GM12878 (cell line): ENCODE measurements at regions not wholly inside any gene's neighbourhood (a gene's known extent, or its start where the extent isn't known, plus 50 kb on each side); places are given as distances from the start of the nearest gene placed in this dataset.

ENCODE experiments used
- ATAC-seq: fragments of 200-7000 bp; cut with Tn5 transposase; 3 replicates; pipeline ENCODE4 v1.9.1; 2020; ENCODE audit warnings: mild to moderate bottlenecking, moderate library complexity
- BruUV-seq: library from RNA; stranded (reverse); fragments of 400-500 nt; replicated peaks from 2 replicates; lab custom pipeline; 2021; lab: Mats Ljungman, UMichigan
- CTCF ChIA-PET: fragments of 300-600 bp; sonication (Branson Sonifier 250); formaldehyde crosslinking; extraction: SDS; loops from one replicate; lab custom pipeline; 2021; ENCODE audit warnings: inconsistent platforms; lab: Yijun Ruan, JAX
- POLR2A ChIA-PET: fragments of 350-600 bp; formaldehyde crosslinking; extraction: SDS; loops from one replicate; lab custom pipeline; 2021; ENCODE audit warnings: inconsistent platforms; lab: Charles Lee
- RAD21 ChIA-PET: fragments of 300-600 bp; sonication (Branson Sonifier 250); formaldehyde crosslinking; loops from one replicate; lab custom pipeline; 2023; ENCODE audit warnings: antibody characterized with exemption; ENCODE audit not compliant: unreplicated experiment; lab: Charles Lee
- SMC1A ChIA-PET: fragments of 300-600 bp; sonication (Branson Sonifier 250); formaldehyde crosslinking; loops from one replicate; lab custom pipeline; 2023; ENCODE audit not compliant: unreplicated experiment, uncharacterized antibody; lab: Charles Lee
- DNase-seq: peaks from one replicate; pipeline ENCODE4 v3.0.0-alpha.2; 2011; ENCODE audit warnings: low read depth, low spot score
- FAIRE-seq: peaks from 3 replicates; lab custom pipeline; 2011; peaks lifted over from hg19 to GRCh38; lab: Jason Lieb, UNC
- H2AFZ ChIP-seq: 2 replicates; pipeline ENCODE4 v1.6.0; 2011; ENCODE audit warnings: low read depth, low read length, control low read depth; ENCODE audit not compliant: control insufficient read depth
- H3K27ac ChIP-seq: 2 replicates; pipeline ENCODE4 v1.5.1; 2011; ENCODE audit warnings: control low read depth; ENCODE audit not compliant: control insufficient read depth, insufficient read depth
- H3K27me3 ChIP-seq, 2 experiments: replicated peaks in 1 of 2; 2 replicates each; pipeline versions ENCODE4 v1.6.0 to v1.6.1; 2011; ENCODE audit warnings: low read length in 1 of 2; ENCODE audit not compliant: control insufficient read depth in 2 of 2, insufficient read depth in 2 of 2
- H3K36me3 ChIP-seq, 2 experiments: 2 replicates each; pipeline ENCODE4 v1.5.1; 2011; ENCODE audit warnings: low read length in 1 of 2; ENCODE audit not compliant: control insufficient read depth in 2 of 2, insufficient read depth in 2 of 2
- H3K4me1 ChIP-seq: 2 replicates; pipeline ENCODE4 v1.6.1; 2011; ENCODE audit warnings: mild to moderate bottlenecking, low read length, moderate library complexity, mixed read lengths; ENCODE audit not compliant: control insufficient read depth, insufficient read depth
- H3K4me2 ChIP-seq: 2 replicates; pipeline ENCODE4 v1.6.0; 2011; ENCODE audit warnings: control low read depth; ENCODE audit not compliant: control insufficient read depth, insufficient read depth
- H3K4me3 ChIP-seq: fragments of 200-600 bp; sonication (generic); 2 replicates; pipeline ENCODE4 v1.5.1; 2016
- H3K79me2 ChIP-seq: 2 replicates; pipeline ENCODE4 v1.6.0; 2011; ENCODE audit warnings: low read length; ENCODE audit not compliant: control insufficient read depth, insufficient read depth
- H3K9ac ChIP-seq: 2 replicates; pipeline ENCODE4 v1.8.0; 2011; ENCODE audit warnings: low read length, control low read depth, mixed read lengths; ENCODE audit not compliant: control insufficient read depth, insufficient read depth
- H3K9me3 ChIP-seq: replicated peaks from 3 replicates; pipeline ENCODE4 v1.5.1; 2011; ENCODE audit warnings: mild to moderate bottlenecking, low read length; ENCODE audit not compliant: control insufficient read depth, insufficient read depth
- H4K20me1 ChIP-seq: 2 replicates; pipeline ENCODE4 v1.6.0; 2011; ENCODE audit not compliant: control insufficient read depth, insufficient read depth
- ASH2L ChIP-seq: fragments of 300-600, 200-600 bp; sonication (generic); IDR thresholded peaks from 2 replicates; pipeline ENCODE4 v1.6.1; 2017; ENCODE audit warnings: low read depth, mild to moderate bottlenecking, borderline replicate concordance
- CHD4 ChIP-seq: fragments of 200-600 bp; sonication (generic); IDR thresholded peaks from 2 replicates; pipeline ENCODE4 v1.6.1; 2016; ENCODE audit warnings: mild to moderate bottlenecking
- ESRRA ChIP-seq: IDR thresholded peaks from 2 replicates; pipeline ENCODE4 v1.6.1; 2012; ENCODE audit warnings: mild to moderate bottlenecking, low read length, improper control_type of control experiment
- FOXM1 ChIP-seq: IDR thresholded peaks from 2 replicates; pipeline ENCODE4 v1.6.1; 2012; ENCODE audit warnings: low read depth, mild to moderate bottlenecking, inconsistent platforms, low read length, moderate library complexity
- GABPA ChIP-seq: IDR thresholded peaks from 2 replicates; pipeline ENCODE4 v1.6.1; 2014; ENCODE audit warnings: antibody characterized with exemption, low read depth, mild to moderate bottlenecking, inconsistent platforms
- KAT2A ChIP-seq: conservative IDR thresholded peaks from 2 replicates; pipeline ENCODE4 v1.6.1; 2011; ENCODE audit warnings: low read depth, low read length; ENCODE audit not compliant: control insufficient read depth
- NFXL1 ChIP-seq: fragments of 450-650 bp; IDR thresholded peaks from 2 replicates; pipeline ENCODE4 v1.6.1; 2017; ENCODE audit warnings: antibody characterized with exemption, mild to moderate bottlenecking, borderline replicate concordance
- NR2F1 ChIP-seq: fragments of 450-650 bp; conservative IDR thresholded peaks from 2 replicates; pipeline ENCODE4 v1.6.1; 2017; ENCODE audit warnings: mild to moderate bottlenecking
- PAX5 ChIP-seq: IDR thresholded peaks from 2 replicates; pipeline ENCODE4 v1.6.1; 2011; ENCODE audit warnings: low read depth, low read length, borderline replicate concordance
- RAD21 ChIP-seq: IDR thresholded peaks from 2 replicates; pipeline ENCODE4 v1.6.1; 2011; ENCODE audit warnings: mild to moderate bottlenecking, low read depth, low read length, moderate library complexity; ENCODE audit not compliant: insufficient read depth
- RUNX3 ChIP-seq: IDR thresholded peaks from 2 replicates; pipeline ENCODE4 v1.6.1; 2012; ENCODE audit warnings: low read length, inconsistent platforms
- SIN3A ChIP-seq: IDR thresholded peaks from 2 replicates; pipeline ENCODE4 v1.6.1; 2012; ENCODE audit warnings: low read depth, low read length, improper control_type of control experiment
- SMAD5 ChIP-seq: IDR thresholded peaks from 2 replicates; pipeline ENCODE4 v1.6.1; 2016; ENCODE audit warnings: antibody characterized with exemption, low read depth
- SUPT20H ChIP-seq: IDR thresholded peaks from 2 replicates; pipeline ENCODE4 v1.6.1; 2011; ENCODE audit warnings: low read depth, mild to moderate bottlenecking, low read length, moderate library complexity, borderline replicate concordance; ENCODE audit not compliant: control insufficient read depth
- WRNIP1 ChIP-seq: IDR thresholded peaks from 2 replicates; pipeline ENCODE4 v1.6.1; 2011; ENCODE audit warnings: low read depth, low read length, improper control_type of control experiment, borderline replicate concordance
- ZNF217 ChIP-seq: fragments of 450-650 bp; IDR thresholded peaks from 2 replicates; pipeline ENCODE4 v1.6.1; 2017; ENCODE audit warnings: antibody characterized with exemption, mild to moderate bottlenecking
- WGBS: methylation state at CpG from one replicate; pipeline ENCODE4 v1.1.6; 2016; ENCODE audit warnings: low lambda C conversion rate; ENCODE audit not compliant: insufficient replicate concordance, insufficient coverage; ENCODE audit errors: missing lambda C conversion rate; 5-methylcytosine and 5-hydroxymethylcytosine counted together
- in situ Hi-C: fragments of 300-500 bp; cut with MboI; formaldehyde crosslinking; loops from 9 replicates; pipeline ENCODE4 v1.14.3; 2018; ENCODE audit warnings: mixed read lengths
- intact Hi-C: fragments of 100-400 bp; cut with micrococcal nuclease; formaldehyde crosslinking; loops from one replicate; pipeline ENCODE4 v1.14.2; 2022; ENCODE audit not compliant: unreplicated experiment
- TF ChIP-seq, protein P1 (sequence below): fragments of 450-650 bp; formaldehyde crosslinking; IDR thresholded peaks from 2 replicates; pipeline ENCODE4 v1.5.0; 2022; ENCODE audit warnings: mild to moderate bottlenecking, missing genetic modification characterization
- TF ChIP-seq, protein P2 (sequence below): fragments of 450-650 bp; IDR thresholded peaks from 2 replicates; pipeline ENCODE4 v1.6.1; 2017; ENCODE audit warnings: mild to moderate bottlenecking, moderate library complexity

DNA sequence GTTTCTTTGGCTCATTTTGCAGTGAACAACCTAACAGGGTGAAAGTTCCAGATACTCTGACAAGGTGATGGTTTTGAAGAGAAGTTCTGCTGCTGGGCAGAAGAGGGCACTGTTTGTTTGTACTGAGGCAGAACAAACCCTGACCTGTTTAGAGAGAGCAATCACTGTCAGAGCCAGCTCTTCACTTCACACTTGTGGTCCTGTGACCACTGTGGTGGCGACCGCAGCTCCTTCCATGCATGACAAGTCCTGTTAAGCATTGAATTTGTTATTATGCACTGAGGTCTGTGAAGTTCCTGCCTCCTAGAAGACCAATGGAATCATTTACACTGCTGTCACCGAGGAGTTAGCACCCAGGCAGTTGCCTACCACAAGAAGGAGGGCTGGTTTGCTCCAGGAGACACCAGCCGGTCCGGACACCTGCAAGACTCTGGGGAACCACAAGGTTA is 86.6 kb downstream of the ZNF330 start:
- intact Hi-C loops (loop anchor here (1.0 to 5.0 kb wide), 10 partner anchors 72 to 1540 kb away; partner anchors contain the start of gene IL15), in situ Hi-C loops (loop anchor here (10.0 kb wide), 2 partner anchors 818 to 1538 kb away; partner anchors contain the start of gene INPP4B)
- RAD21 ChIA-PET = interaction anchor here (0.7 to 1.6 kb wide), 9 partner anchors 12 to 1413 kb away, joined by 3 to 11 read pairs (median 3); no protein-coding TSS in a partner anchor
- no peak overlapping the region for H3K27ac ChIP-seq
- no peak overlapping the region for H3K4me3 ChIP-seq
- no peaks in the 10 kb centered on the region for H3K36me3 ChIP-seq
- H3K4me2 ChIP-seq = 0 out of 2 replicates have a peak overlapping the region, but pooled peaks have one; percentile 44
- no peaks in the 10 kb centered on the region for H3K27me3 ChIP-seq
- CTCF ChIA-PET = interaction anchor here (0.6 to 2.1 kb wide), 18 partner anchors 10 to 1777 kb away, joined by 3 to 11 read pairs (median 4); partner anchors contain the start of gene INPP4B
- POLR2A ChIA-PET = no interaction called here
- 0% methylated on average over 5 of the region's 5 CpGs for WGBS
- peaks cover 25% of the 10 kb centered on the region for H3K4me1 ChIP-seq
- ATAC-seq (peak; percentile 99), DNase-seq (peak; percentile 95), FAIRE-seq (peak; percentile 100)
- SMC1A ChIA-PET = interaction anchor here (0.6 to 1.5 kb wide), 10 partner anchors 8 to 1531 kb away, joined by 3 to 5 read pairs (median 3); partner anchors contain the start of gene IL15
- no peaks in the 10 kb centered on the region for H4K20me1 ChIP-seq
- no TSS peak for BruUV-seq
- H2AFZ ChIP-seq = no peak overlapping the region
- H3K9me3 ChIP-seq = no peaks in the 10 kb centered on the region; the same call in 2 of the 3 replicates
- no peak overlapping the region for H3K9ac ChIP-seq
- H3K79me2 ChIP-seq = no peaks in the 10 kb centered on the region
- TF ChIP-seq SIN3A (no peak), RAD21 (peak; percentile 96), PAX5 (peak; percentile 100), ZNF217 (peak; percentile 83), FOXM1 (peak; percentile 84; the same call in 1 of the 2 replicates), SMAD5 (no peak), NFXL1 (no peak), NR2F1 (peak; percentile 92), ESRRA (no peak), ASH2L (no peak), GABPA (no peak), WRNIP1 (peak; percentile 88; the same call in 1 of the 2 replicates), CHD4 (no peak), KAT2A (no peak), RUNX3 (peak; percentile 99), SUPT20H (no peak)
- TF ChIP-seq, protein P1, sequence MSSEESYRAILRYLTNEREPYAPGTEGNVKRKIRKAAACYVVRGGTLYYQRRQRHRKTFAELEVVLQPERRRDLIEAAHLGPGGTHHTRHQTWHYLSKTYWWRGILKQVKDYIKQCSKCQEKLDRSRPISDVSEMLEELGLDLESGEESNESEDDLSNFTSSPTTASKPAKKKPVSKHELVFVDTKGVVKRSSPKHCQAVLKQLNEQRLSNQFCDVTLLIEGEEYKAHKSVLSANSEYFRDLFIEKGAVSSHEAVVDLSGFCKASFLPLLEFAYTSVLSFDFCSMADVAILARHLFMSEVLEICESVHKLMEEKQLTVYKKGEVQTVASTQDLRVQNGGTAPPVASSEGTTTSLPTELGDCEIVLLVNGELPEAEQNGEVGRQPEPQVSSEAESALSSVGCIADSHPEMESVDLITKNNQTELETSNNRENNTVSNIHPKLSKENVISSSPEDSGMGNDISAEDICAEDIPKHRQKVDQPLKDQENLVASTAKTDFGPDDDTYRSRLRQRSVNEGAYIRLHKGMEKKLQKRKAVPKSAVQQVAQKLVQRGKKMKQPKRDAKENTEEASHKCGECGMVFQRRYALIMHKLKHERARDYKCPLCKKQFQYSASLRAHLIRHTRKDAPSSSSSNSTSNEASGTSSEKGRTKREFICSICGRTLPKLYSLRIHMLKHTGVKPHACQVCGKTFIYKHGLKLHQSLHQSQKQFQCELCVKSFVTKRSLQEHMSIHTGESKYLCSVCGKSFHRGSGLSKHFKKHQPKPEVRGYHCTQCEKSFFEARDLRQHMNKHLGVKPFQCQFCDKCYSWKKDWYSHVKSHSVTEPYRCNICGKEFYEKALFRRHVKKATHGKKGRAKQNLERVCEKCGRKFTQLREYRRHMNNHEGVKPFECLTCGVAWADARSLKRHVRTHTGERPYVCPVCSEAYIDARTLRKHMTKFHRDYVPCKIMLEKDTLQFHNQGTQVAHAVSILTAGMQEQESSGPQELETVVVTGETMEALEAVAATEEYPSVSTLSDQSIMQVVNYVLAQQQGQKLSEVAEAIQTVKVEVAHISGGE = no peak
- TF ChIP-seq, protein P2, sequence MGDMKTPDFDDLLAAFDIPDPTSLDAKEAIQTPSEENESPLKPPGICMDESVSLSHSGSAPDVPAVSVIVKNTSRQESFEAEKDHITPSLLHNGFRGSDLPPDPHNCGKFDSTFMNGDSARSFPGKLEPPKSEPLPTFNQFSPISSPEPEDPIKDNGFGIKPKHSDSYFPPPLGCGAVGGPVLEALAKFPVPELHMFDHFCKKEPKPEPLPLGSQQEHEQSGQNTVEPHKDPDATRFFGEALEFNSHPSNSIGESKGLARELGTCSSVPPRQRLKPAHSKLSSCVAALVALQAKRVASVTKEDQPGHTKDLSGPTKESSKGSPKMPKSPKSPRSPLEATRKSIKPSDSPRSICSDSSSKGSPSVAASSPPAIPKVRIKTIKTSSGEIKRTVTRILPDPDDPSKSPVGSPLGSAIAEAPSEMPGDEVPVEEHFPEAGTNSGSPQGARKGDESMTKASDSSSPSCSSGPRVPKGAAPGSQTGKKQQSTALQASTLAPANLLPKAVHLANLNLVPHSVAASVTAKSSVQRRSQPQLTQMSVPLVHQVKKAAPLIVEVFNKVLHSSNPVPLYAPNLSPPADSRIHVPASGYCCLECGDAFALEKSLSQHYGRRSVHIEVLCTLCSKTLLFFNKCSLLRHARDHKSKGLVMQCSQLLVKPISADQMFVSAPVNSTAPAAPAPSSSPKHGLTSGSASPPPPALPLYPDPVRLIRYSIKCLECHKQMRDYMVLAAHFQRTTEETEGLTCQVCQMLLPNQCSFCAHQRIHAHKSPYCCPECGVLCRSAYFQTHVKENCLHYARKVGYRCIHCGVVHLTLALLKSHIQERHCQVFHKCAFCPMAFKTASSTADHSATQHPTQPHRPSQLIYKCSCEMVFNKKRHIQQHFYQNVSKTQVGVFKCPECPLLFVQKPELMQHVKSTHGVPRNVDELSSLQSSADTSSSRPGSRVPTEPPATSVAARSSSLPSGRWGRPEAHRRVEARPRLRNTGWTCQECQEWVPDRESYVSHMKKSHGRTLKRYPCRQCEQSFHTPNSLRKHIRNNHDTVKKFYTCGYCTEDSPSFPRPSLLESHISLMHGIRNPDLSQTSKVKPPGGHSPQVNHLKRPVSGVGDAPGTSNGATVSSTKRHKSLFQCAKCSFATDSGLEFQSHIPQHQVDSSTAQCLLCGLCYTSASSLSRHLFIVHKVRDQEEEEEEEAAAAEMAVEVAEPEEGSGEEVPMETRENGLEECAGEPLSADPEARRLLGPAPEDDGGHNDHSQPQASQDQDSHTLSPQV = no peak
